HG03196 (cell line): ENCODE measurements at regions not wholly inside any gene's neighbourhood (a gene's known extent, or its start where the extent isn't known, plus 50 kb on each side); places are given as distances from the start of the nearest gene placed in this dataset.

Experiments used
- ATAC-seq: cut with Tn5 transposase; IDR thresholded peaks from one replicate; pipeline ENCODE4 v1.9.1; 2021; ENCODE audit not compliant: unreplicated experiment

DNA sequence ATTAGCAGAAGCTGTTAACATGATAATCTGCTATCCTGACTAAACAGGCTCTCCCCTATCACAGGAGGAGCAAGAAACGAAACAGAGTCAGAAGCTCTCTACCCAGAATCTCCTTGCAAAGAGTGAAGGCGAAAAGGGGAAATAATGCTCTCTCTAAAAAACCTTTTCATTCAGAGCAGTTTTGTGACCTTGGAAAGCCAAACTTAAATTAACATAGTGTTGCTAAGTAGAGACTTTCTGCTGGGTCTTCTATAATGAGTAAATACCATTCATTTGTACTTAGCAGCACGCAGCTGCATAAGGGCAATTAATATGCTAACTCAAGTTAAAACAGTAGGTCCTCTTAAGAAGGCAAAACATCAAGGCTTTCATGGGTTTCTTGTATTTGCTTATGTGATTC, 101.7 kb upstream of the GPR139 start:
- peak; percentile 61 for ATAC-seq

DNA sequence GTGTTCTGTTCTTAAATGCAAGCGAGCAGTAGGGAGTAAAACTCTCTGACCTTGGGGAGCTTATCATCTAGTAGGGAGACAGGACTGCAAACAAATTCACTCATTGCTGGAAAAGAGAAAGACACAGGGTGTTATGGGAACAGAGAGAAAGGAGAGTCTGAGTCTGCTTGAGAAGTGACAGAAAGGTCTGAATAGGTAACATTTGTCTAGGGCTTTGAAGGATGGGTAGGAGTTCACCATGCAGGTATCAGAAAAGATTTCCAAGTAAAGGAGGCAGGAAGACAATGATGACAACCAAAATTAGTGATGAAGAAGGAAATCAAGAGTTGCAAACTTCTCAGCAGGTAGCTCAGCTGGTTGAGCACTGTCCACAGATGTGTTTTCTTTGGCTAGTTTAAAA, 93.6 kb upstream of the GPR139 start:
- no peak for ATAC-seq

GRCh38 chr16:20166531-20167235, 93.0 kb upstream of the GPR139 start:
- no peak for ATAC-seq

DNA sequence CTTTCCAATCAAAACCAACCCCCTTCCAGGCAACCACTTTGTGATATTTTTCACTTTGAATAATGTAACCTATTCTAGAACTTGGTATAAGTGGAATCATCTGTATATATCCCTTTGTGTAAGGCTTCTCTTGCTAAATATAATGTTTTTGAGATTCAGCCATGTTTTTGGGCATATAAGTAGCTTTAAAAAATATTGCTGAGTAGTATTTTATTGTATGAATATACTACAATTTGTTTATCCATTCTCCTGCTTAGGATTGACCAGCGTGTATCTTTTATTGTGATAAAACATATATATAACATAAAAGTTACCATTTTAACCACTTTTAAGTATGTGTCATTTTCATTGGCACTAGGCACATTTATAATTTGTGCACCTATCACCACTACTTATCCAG, 79.8 kb upstream of the GPR139 start:
- no peak for ATAC-seq

DNA sequence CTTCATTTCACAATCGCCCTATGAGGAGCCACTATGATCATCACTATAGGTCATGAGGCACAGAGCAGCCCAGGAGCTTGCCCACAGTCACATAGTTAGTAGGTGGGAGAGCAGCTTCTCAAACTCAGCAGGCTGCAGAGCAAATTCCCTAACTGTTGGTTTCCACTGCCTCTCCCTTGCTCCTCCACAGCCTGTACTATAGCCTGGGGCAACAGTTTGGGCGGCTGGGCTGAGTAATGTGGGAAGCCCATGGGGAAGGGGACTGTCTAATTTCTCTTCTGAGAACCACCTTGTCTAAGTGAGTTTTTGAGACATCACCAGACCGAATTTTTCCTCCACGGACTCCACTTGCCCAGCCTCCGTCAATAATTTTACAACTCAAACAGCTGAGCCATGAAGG, 73.4 kb upstream of the GPR139 start:
- no peak for ATAC-seq

GRCh38 chr16:20141956-20142355, 68.3 kb upstream of the GPR139 start:
- ATAC-seq = no peak

- no peak for ATAC-seq
Observed at GRCh38 chr16:20137909-20138308, 64.2 kb upstream of the GPR139 start.

- no peak for ATAC-seq
Observed at GRCh38 chr16:20137194-20137593, 63.5 kb upstream of the GPR139 start.

- no peak for ATAC-seq
Observed at GRCh38 chr16:20136446-20136968, 62.8 kb upstream of the GPR139 start.

GRCh38 chr16:20129375-20129774, 55.7 kb upstream of the GPR139 start:
- ATAC-seq = no peak
